GM12878 (cell line): ENCODE measurements at regions not wholly inside any gene's neighbourhood (a gene's known extent, or its start where the extent isn't known, plus 50 kb on each side); places are given as distances from the start of the nearest gene placed in this dataset.

Experiments used
- ATAC-seq: fragments of 200-7000 bp; cut with Tn5 transposase; 3 replicates; pipeline ENCODE4 v1.9.1; 2020; ENCODE audit warnings: mild to moderate bottlenecking, moderate library complexity
- BruUV-seq: library from RNA; stranded (reverse); fragments of 400-500 nt; replicated peaks from 2 replicates; lab custom pipeline; 2021; lab: Mats Ljungman, UMichigan
- CTCF ChIA-PET: fragments of 300-600 bp; sonication (Branson Sonifier 250); formaldehyde crosslinking; extraction: SDS; loops from one replicate; lab custom pipeline; 2021; ENCODE audit warnings: inconsistent platforms; lab: Yijun Ruan, JAX
- POLR2A ChIA-PET: fragments of 350-600 bp; formaldehyde crosslinking; extraction: SDS; loops from one replicate; lab custom pipeline; 2021; ENCODE audit warnings: inconsistent platforms; lab: Charles Lee
- RAD21 ChIA-PET: fragments of 300-600 bp; sonication (Branson Sonifier 250); formaldehyde crosslinking; loops from one replicate; lab custom pipeline; 2023; ENCODE audit warnings: antibody characterized with exemption; ENCODE audit not compliant: unreplicated experiment; lab: Charles Lee
- SMC1A ChIA-PET: fragments of 300-600 bp; sonication (Branson Sonifier 250); formaldehyde crosslinking; loops from one replicate; lab custom pipeline; 2023; ENCODE audit not compliant: unreplicated experiment, uncharacterized antibody; lab: Charles Lee
- DNase-seq: peaks from one replicate; pipeline ENCODE4 v3.0.0-alpha.2; 2011; ENCODE audit warnings: low read depth, low spot score
- FAIRE-seq: peaks from 3 replicates; lab custom pipeline; 2011; peaks lifted over from hg19 to GRCh38; lab: Jason Lieb, UNC
- H2AFZ ChIP-seq: 2 replicates; pipeline ENCODE4 v1.6.0; 2011; ENCODE audit warnings: low read depth, low read length, control low read depth; ENCODE audit not compliant: control insufficient read depth
- H3K27ac ChIP-seq: 2 replicates; pipeline ENCODE4 v1.5.1; 2011; ENCODE audit warnings: control low read depth; ENCODE audit not compliant: control insufficient read depth, insufficient read depth
- H3K27me3 ChIP-seq, 2 experiments: replicated peaks in 1 of 2; 2 replicates each; pipeline versions ENCODE4 v1.6.0 to v1.6.1; 2011; ENCODE audit warnings: low read length in 1 of 2; ENCODE audit not compliant: control insufficient read depth in 2 of 2, insufficient read depth in 2 of 2
- H3K36me3 ChIP-seq, 2 experiments: 2 replicates each; pipeline ENCODE4 v1.5.1; 2011; ENCODE audit warnings: low read length in 1 of 2; ENCODE audit not compliant: control insufficient read depth in 2 of 2, insufficient read depth in 2 of 2
- H3K4me1 ChIP-seq: 2 replicates; pipeline ENCODE4 v1.6.1; 2011; ENCODE audit warnings: mild to moderate bottlenecking, low read length, moderate library complexity, mixed read lengths; ENCODE audit not compliant: control insufficient read depth, insufficient read depth
- H3K4me2 ChIP-seq: 2 replicates; pipeline ENCODE4 v1.6.0; 2011; ENCODE audit warnings: control low read depth; ENCODE audit not compliant: control insufficient read depth, insufficient read depth
- H3K4me3 ChIP-seq: fragments of 200-600 bp; sonication (generic); 2 replicates; pipeline ENCODE4 v1.5.1; 2016
- H3K79me2 ChIP-seq: 2 replicates; pipeline ENCODE4 v1.6.0; 2011; ENCODE audit warnings: low read length; ENCODE audit not compliant: control insufficient read depth, insufficient read depth
- H3K9ac ChIP-seq: 2 replicates; pipeline ENCODE4 v1.8.0; 2011; ENCODE audit warnings: low read length, control low read depth, mixed read lengths; ENCODE audit not compliant: control insufficient read depth, insufficient read depth
- H3K9me3 ChIP-seq: replicated peaks from 3 replicates; pipeline ENCODE4 v1.5.1; 2011; ENCODE audit warnings: mild to moderate bottlenecking, low read length; ENCODE audit not compliant: control insufficient read depth, insufficient read depth
- H4K20me1 ChIP-seq: 2 replicates; pipeline ENCODE4 v1.6.0; 2011; ENCODE audit not compliant: control insufficient read depth, insufficient read depth
- BHLHE40 ChIP-seq, 2 experiments: fragments of 450-650 bp in 1 of 2; IDR thresholded peaks; 2 replicates each; pipeline ENCODE4 v1.6.1; 2011 to 2017; ENCODE audit warnings: low read depth in 2 of 2, borderline replicate concordance in 1 of 2, improper control_type of control experiment in 1 of 2, low read length in 1 of 2, mild to moderate bottlenecking in 1 of 2
- CBFB ChIP-seq: IDR thresholded peaks from 2 replicates; pipeline ENCODE4 v1.6.1; 2016; ENCODE audit warnings: antibody characterized with exemption, low read depth
- ETV6 ChIP-seq, 2 experiments: fragments of 450-650 bp in 1 of 2; IDR thresholded peaks in 1 of 2; conservative IDR thresholded peaks in 1 of 2; 2 replicates each; pipeline ENCODE4 v1.6.1; 2014; ENCODE audit warnings: antibody characterized with exemption in 1 of 2, borderline replicate concordance in 1 of 2, low read depth in 1 of 2, mild to moderate bottlenecking in 1 of 2, moderate library complexity in 1 of 2
- FOXK2 ChIP-seq: fragments of 450-650 bp; IDR thresholded peaks from 2 replicates; pipeline ENCODE4 v1.6.1; 2017; ENCODE audit warnings: mild to moderate bottlenecking, moderate library complexity
- STAT1 ChIP-seq: fragments of 450-650 bp; conservative IDR thresholded peaks from 2 replicates; pipeline ENCODE4 v1.6.1; 2014; ENCODE audit warnings: antibody characterized with exemption, mild to moderate bottlenecking
- TCF12 ChIP-seq: IDR thresholded peaks from 2 replicates; pipeline ENCODE4 v1.6.1; 2011; ENCODE audit warnings: low read depth, mild to moderate bottlenecking, low read length
- ZNF24 ChIP-seq: fragments of 450-650 bp; IDR thresholded peaks from 2 replicates; pipeline ENCODE4 v1.6.1; 2017; ENCODE audit warnings: antibody characterized with exemption, mild to moderate bottlenecking
- WGBS: methylation state at CpG from one replicate; pipeline ENCODE4 v1.1.6; 2016; ENCODE audit warnings: low lambda C conversion rate; ENCODE audit not compliant: insufficient replicate concordance, insufficient coverage; ENCODE audit errors: missing lambda C conversion rate; 5-methylcytosine and 5-hydroxymethylcytosine counted together
- in situ Hi-C: fragments of 300-500 bp; cut with MboI; formaldehyde crosslinking; loops from 9 replicates; pipeline ENCODE4 v1.14.3; 2018; ENCODE audit warnings: mixed read lengths
- intact Hi-C: fragments of 100-400 bp; cut with micrococcal nuclease; formaldehyde crosslinking; loops from one replicate; pipeline ENCODE4 v1.14.2; 2022; ENCODE audit not compliant: unreplicated experiment
- TF ChIP-seq, protein P1 (sequence below): IDR thresholded peaks from 2 replicates; pipeline ENCODE4 v1.6.1; 2011; ENCODE audit warnings: mild to moderate bottlenecking, low read depth, low read length, moderate library complexity; ENCODE audit not compliant: insufficient replicate concordance
- TF ChIP-seq, protein P2 (sequence below): fragments of 450-650 bp; IDR thresholded peaks from 2 replicates; pipeline ENCODE4 v1.6.1; 2017; ENCODE audit warnings: mild to moderate bottlenecking, moderate library complexity
- TF ChIP-seq, protein P3 (sequence below): fragments of 450-650 bp; IDR thresholded peaks from 2 replicates; pipeline ENCODE4 v1.6.1; 2017; ENCODE audit warnings: mild to moderate bottlenecking
- TF ChIP-seq, protein P4 (sequence below): fragments of 450-650 bp; formaldehyde crosslinking; IDR thresholded peaks from 2 replicates; pipeline ENCODE4 v1.4.0; 2022; ENCODE audit warnings: mild to moderate bottlenecking, moderate library complexity

DNA sequence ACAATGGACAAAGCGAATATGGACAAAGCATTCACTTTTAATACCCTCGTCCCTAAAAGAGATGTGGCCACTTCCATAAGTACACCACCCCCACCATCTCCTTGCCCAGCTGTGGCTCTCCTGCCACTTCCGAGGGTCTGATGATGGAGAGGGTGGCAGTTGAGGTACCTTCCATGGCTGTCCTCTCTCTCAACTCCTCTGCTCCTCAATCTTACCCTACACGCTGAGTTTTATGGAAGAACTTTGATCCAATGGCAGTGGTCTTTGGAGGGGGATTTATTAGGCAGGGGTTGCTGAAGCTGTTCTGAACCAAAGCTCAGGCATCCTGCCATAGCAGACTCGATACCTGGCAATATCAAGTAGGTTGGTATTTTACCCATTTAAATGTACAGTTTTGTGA is 413.0 kb downstream of the TSHZ3 start:
- Histone ChIP-seq H3K4me1 (no peaks in the 10 kb centered on the region), H3K79me2 (no peaks in the 10 kb centered on the region), H2AFZ (no peak overlapping the region), H4K20me1 (no peaks in the 10 kb centered on the region), H3K9me3 (no peaks in the 10 kb centered on the region; the same call in 2 of the 3 replicates), H3K4me3 (no peak overlapping the region), H3K36me3 (no peaks in the 10 kb centered on the region), H3K27ac (no peak overlapping the region), H3K9ac (no peak overlapping the region), H3K27me3 (no peaks in the 10 kb centered on the region), H3K4me2 (no peak overlapping the region)
- DNase-seq (no peak), ATAC-seq (no peak), FAIRE-seq (no peak)
- in situ Hi-C loops (no loop called here), intact Hi-C loops (no loop called here)
- 7% methylated on average over 5 of the region's 5 CpGs for WGBS
- POLR2A ChIA-PET: no interaction called here
- SMC1A ChIA-PET: no interaction called here
- RAD21 ChIA-PET: no interaction called here
- CTCF ChIA-PET: no interaction called here
- BruUV-seq: no TSS peak
- no peak for TF ChIP-seq TCF12
- TF ChIP-seq, protein P1, sequence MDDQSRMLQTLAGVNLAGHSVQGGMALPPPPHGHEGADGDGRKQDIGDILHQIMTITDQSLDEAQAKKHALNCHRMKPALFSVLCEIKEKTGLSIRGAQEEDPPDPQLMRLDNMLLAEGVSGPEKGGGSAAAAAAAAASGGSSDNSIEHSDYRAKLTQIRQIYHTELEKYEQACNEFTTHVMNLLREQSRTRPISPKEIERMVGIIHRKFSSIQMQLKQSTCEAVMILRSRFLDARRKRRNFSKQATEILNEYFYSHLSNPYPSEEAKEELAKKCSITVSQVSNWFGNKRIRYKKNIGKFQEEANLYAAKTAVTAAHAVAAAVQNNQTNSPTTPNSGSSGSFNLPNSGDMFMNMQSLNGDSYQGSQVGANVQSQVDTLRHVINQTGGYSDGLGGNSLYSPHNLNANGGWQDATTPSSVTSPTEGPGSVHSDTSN: no peak
- no peak for TF ChIP-seq STAT1
- TF ChIP-seq, protein P2, sequence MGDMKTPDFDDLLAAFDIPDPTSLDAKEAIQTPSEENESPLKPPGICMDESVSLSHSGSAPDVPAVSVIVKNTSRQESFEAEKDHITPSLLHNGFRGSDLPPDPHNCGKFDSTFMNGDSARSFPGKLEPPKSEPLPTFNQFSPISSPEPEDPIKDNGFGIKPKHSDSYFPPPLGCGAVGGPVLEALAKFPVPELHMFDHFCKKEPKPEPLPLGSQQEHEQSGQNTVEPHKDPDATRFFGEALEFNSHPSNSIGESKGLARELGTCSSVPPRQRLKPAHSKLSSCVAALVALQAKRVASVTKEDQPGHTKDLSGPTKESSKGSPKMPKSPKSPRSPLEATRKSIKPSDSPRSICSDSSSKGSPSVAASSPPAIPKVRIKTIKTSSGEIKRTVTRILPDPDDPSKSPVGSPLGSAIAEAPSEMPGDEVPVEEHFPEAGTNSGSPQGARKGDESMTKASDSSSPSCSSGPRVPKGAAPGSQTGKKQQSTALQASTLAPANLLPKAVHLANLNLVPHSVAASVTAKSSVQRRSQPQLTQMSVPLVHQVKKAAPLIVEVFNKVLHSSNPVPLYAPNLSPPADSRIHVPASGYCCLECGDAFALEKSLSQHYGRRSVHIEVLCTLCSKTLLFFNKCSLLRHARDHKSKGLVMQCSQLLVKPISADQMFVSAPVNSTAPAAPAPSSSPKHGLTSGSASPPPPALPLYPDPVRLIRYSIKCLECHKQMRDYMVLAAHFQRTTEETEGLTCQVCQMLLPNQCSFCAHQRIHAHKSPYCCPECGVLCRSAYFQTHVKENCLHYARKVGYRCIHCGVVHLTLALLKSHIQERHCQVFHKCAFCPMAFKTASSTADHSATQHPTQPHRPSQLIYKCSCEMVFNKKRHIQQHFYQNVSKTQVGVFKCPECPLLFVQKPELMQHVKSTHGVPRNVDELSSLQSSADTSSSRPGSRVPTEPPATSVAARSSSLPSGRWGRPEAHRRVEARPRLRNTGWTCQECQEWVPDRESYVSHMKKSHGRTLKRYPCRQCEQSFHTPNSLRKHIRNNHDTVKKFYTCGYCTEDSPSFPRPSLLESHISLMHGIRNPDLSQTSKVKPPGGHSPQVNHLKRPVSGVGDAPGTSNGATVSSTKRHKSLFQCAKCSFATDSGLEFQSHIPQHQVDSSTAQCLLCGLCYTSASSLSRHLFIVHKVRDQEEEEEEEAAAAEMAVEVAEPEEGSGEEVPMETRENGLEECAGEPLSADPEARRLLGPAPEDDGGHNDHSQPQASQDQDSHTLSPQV: no peak
- TF ChIP-seq BHLHE40 (IDR thresholded peaks at IDR 0.05; ENCODE audit: borderline replicate concordance in 1 of 2, low read depth in 2 of 2, low read length in 1 of 2): no peak
- no peak for TF ChIP-seq ZNF24
- TF ChIP-seq ETV6 (conservative IDR thresholded peaks at IDR 0.05 in 1 of 2, IDR thresholded peaks at IDR 0.05 in 1 of 2; ENCODE audit: borderline replicate concordance in 1 of 2, low read depth in 1 of 2): no peak
- TF ChIP-seq, protein P3, sequence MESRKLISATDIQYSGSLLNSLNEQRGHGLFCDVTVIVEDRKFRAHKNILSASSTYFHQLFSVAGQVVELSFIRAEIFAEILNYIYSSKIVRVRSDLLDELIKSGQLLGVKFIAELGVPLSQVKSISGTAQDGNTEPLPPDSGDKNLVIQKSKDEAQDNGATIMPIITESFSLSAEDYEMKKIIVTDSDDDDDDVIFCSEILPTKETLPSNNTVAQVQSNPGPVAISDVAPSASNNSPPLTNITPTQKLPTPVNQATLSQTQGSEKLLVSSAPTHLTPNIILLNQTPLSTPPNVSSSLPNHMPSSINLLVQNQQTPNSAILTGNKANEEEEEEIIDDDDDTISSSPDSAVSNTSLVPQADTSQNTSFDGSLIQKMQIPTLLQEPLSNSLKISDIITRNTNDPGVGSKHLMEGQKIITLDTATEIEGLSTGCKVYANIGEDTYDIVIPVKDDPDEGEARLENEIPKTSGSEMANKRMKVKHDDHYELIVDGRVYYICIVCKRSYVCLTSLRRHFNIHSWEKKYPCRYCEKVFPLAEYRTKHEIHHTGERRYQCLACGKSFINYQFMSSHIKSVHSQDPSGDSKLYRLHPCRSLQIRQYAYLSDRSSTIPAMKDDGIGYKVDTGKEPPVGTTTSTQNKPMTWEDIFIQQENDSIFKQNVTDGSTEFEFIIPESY: no peak
- no peak for TF ChIP-seq FOXK2
- TF ChIP-seq CBFB: no peak
- TF ChIP-seq, protein P4, sequence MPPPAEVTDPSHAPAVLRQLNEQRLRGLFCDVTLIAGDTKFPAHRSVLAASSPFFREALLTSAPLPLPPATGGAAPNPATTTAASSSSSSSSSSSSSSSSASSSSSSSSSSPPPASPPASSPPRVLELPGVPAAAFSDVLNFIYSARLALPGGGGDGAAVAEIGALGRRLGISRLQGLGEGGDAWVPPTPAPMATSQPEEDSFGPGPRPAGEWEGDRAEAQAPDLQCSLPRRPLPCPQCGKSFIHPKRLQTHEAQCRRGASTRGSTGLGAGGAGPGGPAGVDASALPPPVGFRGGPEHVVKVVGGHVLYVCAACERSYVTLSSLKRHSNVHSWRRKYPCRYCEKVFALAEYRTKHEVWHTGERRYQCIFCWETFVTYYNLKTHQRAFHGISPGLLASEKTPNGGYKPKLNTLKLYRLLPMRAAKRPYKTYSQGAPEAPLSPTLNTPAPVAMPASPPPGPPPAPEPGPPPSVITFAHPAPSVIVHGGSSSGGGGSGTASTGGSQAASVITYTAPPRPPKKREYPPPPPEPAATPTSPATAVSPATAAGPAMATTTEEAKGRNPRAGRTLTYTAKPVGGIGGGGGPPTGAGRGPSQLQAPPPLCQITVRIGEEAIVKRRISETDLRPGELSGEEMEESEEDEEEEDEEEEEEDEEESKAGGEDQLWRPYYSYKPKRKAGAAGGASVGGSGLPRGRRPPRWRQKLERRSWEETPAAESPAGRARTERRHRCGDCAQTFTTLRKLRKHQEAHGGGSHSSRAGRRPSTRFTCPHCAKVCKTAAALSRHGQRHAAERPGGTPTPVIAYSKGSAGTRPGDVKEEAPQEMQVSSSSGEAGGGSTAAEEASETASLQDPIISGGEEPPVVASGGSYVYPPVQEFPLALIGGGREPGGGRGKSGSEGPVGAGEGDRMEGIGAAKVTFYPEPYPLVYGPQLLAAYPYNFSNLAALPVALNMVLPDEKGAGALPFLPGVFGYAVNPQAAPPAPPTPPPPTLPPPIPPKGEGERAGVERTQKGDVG (CRISPR knock-in tag): no peak
